H9 (cell line): ENCODE measurements at regions not wholly inside any gene's neighbourhood (a gene's known extent, or its start where the extent isn't known, plus 50 kb on each side); places are given as distances from the start of the nearest gene placed in this dataset.

Experiments
- DNase-seq: peaks from one replicate; pipeline ENCODE4 v3.0.0-alpha.2; 2017
- H2AFZ ChIP-seq: one replicate; pipeline ENCODE4 v1.6.1; 2013; ENCODE audit warnings: mild to moderate bottlenecking, low read length, control low read depth, moderate library complexity
- H2AK5ac ChIP-seq: 2 replicates; pipeline ENCODE4 v1.6.1; 2013; ENCODE audit warnings: low read length, control low read depth, mixed read lengths; ENCODE audit not compliant: insufficient read length
- H2BK120ac ChIP-seq: one replicate; pipeline ENCODE4 v1.6.1; 2013; ENCODE audit warnings: low read depth, mild to moderate bottlenecking, low read length, control low read depth, inconsistent platforms; ENCODE audit not compliant: poor library complexity, severe bottlenecking
- H2BK12ac ChIP-seq: 2 replicates; pipeline ENCODE4 v1.6.1; 2013; ENCODE audit warnings: low read length, control low read depth, mixed read lengths, low read depth; ENCODE audit not compliant: insufficient read length
- H2BK15ac ChIP-seq: 2 replicates; pipeline ENCODE4 v1.6.1; 2013; ENCODE audit warnings: low read depth, low read length, control low read depth
- H2BK20ac ChIP-seq: one replicate; pipeline ENCODE4 v1.6.1; 2013; ENCODE audit warnings: low read depth, mild to moderate bottlenecking, low read length, control low read depth, inconsistent platforms; ENCODE audit not compliant: poor library complexity, severe bottlenecking
- H2BK5ac ChIP-seq: 2 replicates; pipeline ENCODE4 v1.6.1; 2013; ENCODE audit warnings: low read length, control low read depth, mixed read lengths; ENCODE audit not compliant: insufficient read length
- H3K14ac ChIP-seq: 2 replicates; pipeline ENCODE4 v1.6.1; 2013; ENCODE audit warnings: low read length, control low read depth; ENCODE audit not compliant: insufficient read depth
- H3K18ac ChIP-seq: 2 replicates; pipeline ENCODE4 v1.6.1; 2013; ENCODE audit warnings: low read depth, mild to moderate bottlenecking, mixed read lengths, low read length, control low read depth; ENCODE audit not compliant: insufficient read length
- H3K23ac ChIP-seq: 2 replicates; pipeline ENCODE4 v1.6.1; 2013; ENCODE audit warnings: low read length, control low read depth, mixed read lengths, low read depth; ENCODE audit not compliant: insufficient read length
- H3K23me2 ChIP-seq: 2 replicates; pipeline ENCODE4 v1.6.1; 2013; ENCODE audit warnings: low read depth, mild to moderate bottlenecking, mixed read lengths, low read length, control low read depth; ENCODE audit not compliant: insufficient read length, poor library complexity, severe bottlenecking
- H3K27ac ChIP-seq: 2 replicates; pipeline ENCODE4 v1.5.1; 2013; ENCODE audit warnings: low read length, control low read depth, mixed read lengths, low read depth; ENCODE audit not compliant: insufficient read length
- H3K27me3 ChIP-seq: 2 replicates; pipeline ENCODE4 v1.6.1; 2013; ENCODE audit warnings: low read length, control low read depth, inconsistent platforms; ENCODE audit not compliant: insufficient read depth
- H3K4ac ChIP-seq: 2 replicates; pipeline ENCODE4 v1.6.1; 2013; ENCODE audit warnings: low read depth, mild to moderate bottlenecking, control low read depth, inconsistent platforms, low read length, moderate library complexity
- H3K4me1 ChIP-seq: 2 replicates; pipeline ENCODE4 v1.6.1; 2013; ENCODE audit warnings: low read length, control low read depth, inconsistent platforms; ENCODE audit not compliant: insufficient read depth
- H3K4me2 ChIP-seq: 2 replicates; pipeline ENCODE4 v1.6.1; 2013; ENCODE audit warnings: low read length, control low read depth, mixed read lengths; ENCODE audit not compliant: insufficient read length, insufficient read depth
- H3K56ac ChIP-seq: 2 replicates; pipeline ENCODE4 v1.6.1; 2013; ENCODE audit warnings: low read depth, mild to moderate bottlenecking, mixed read lengths, low read length, control low read depth; ENCODE audit not compliant: insufficient read length
- H3K79me1 ChIP-seq: 2 replicates; pipeline ENCODE4 v1.6.1; 2013; ENCODE audit warnings: low read depth, mild to moderate bottlenecking, moderate library complexity, low read length, control low read depth, inconsistent platforms; ENCODE audit not compliant: insufficient read depth, poor library complexity, severe bottlenecking
- H3K79me2 ChIP-seq: 2 replicates; pipeline ENCODE4 v1.6.1; 2013; ENCODE audit warnings: low read length, control low read depth, inconsistent platforms; ENCODE audit not compliant: insufficient read depth
- H3K9ac ChIP-seq: 2 replicates; pipeline ENCODE4 v1.6.1; 2013; ENCODE audit warnings: low read length, control low read depth, mixed read lengths; ENCODE audit not compliant: insufficient read length; ENCODE audit errors: extremely low read depth
- H3K9me3 ChIP-seq: one replicate; pipeline ENCODE4 v1.6.1; 2013; ENCODE audit warnings: low read depth, low read length, inconsistent platforms; ENCODE audit not compliant: control insufficient read depth
- H3T11ph ChIP-seq: one replicate; pipeline ENCODE4 v1.6.1; 2013; ENCODE audit warnings: mild to moderate bottlenecking, low read length, control low read depth, inconsistent platforms
- H4K20me1 ChIP-seq: one replicate; pipeline ENCODE4 v1.6.1; 2013; ENCODE audit not compliant: control insufficient read depth, insufficient read length, insufficient read depth
- H4K5ac ChIP-seq: 2 replicates; pipeline ENCODE4 v1.6.1; 2013; ENCODE audit warnings: low read depth, mild to moderate bottlenecking, mixed read lengths, low read length, control low read depth; ENCODE audit not compliant: insufficient read length
- H4K8ac ChIP-seq: replicated peaks from 2 replicates; pipeline ENCODE4 v1.6.1; 2013; ENCODE audit warnings: low read length, control low read depth, mixed read lengths, low read depth; ENCODE audit not compliant: insufficient read length
- H4K91ac ChIP-seq: 2 replicates; pipeline ENCODE4 v1.6.1; 2013; ENCODE audit warnings: low read depth, mild to moderate bottlenecking, moderate library complexity, mixed read lengths, low read length, control low read depth; ENCODE audit not compliant: insufficient read length
- H3K27ac Mint-ChIP-seq, 3 experiments: 2 replicates in 2 of 3; 3 replicates in 1 of 3; pipeline ENCODE4 v1.8.0; 2020 to 2021; ENCODE audit warnings: mixed read lengths in 3 of 3, mild to moderate bottlenecking in 1 of 3, moderate library complexity in 1 of 3
- H3K27me3 Mint-ChIP-seq: 2 replicates; pipeline ENCODE4 v1.8.0; 2021; ENCODE audit warnings: low read depth, mild to moderate bottlenecking, moderate library complexity, mixed read lengths
- H3K36me3 Mint-ChIP-seq, 3 experiments: 2 replicates in 2 of 3; 3 replicates in 1 of 3; pipeline ENCODE4 v1.8.0; 2020 to 2021; ENCODE audit warnings: low read depth in 3 of 3, mixed read lengths in 3 of 3; ENCODE audit not compliant: insufficient read depth in 1 of 3
- H3K4me1 Mint-ChIP-seq, 2 experiments: 2 replicates each; pipeline ENCODE4 v1.8.0; 2020; ENCODE audit warnings: mixed read lengths in 2 of 2
- H3K4me3 Mint-ChIP-seq, 2 experiments: 2 replicates in 1 of 2; 3 replicates in 1 of 2; pipeline ENCODE4 v1.8.0; 2020 to 2021; ENCODE audit warnings: mild to moderate bottlenecking in 2 of 2, mixed read lengths in 2 of 2, moderate library complexity in 1 of 2
- H3K9me3 Mint-ChIP-seq, 2 experiments: 2 replicates in 1 of 2; 3 replicates in 1 of 2; pipeline ENCODE4 v1.8.0; 2020; ENCODE audit warnings: mild to moderate bottlenecking in 2 of 2, mixed read lengths in 2 of 2, moderate library complexity in 1 of 2
- WGBS: extraction: QIAGEN DNeasy Blood & Tissue Kit; methylation state at CpG from one replicate; pipeline ENCODE4 v1.1.7; 2013; ENCODE audit warnings: missing lambda C conversion rate, low lambda C conversion rate, mixed read lengths; ENCODE audit not compliant: insufficient read length; ENCODE audit errors: extremely low coverage; 5-methylcytosine and 5-hydroxymethylcytosine counted together
- TF ChIP-seq, protein P1 (sequence below): fragments of 200-600 bp; sonication (generic); conservative IDR thresholded peaks from 3 replicates; pipeline ENCODE4 v1.8.0; 2021; ENCODE audit warnings: antibody characterized with exemption, mild to moderate bottlenecking

DNA sequence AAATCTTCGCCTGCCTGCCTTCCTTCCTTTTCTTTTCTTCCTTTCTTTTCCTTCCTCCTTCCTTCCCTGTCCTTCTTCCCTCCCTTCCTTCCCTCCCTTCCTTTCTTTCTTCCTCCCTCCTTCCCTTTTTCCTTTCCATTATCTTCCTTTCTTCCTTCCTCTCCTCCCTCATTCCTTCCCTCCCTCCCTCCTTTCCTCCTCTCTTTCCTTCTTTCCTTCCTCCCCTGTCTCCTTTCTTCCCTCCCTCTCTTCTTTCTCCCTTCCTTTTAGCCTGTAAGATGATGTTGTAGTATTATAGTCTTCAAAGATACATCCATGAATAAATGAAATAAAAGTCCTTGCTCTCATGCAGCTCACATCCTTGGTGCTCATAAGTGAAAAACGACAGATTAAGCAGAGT, 539.3 kb downstream of the RBFOX1 start:
- no peaks in the 10 kb centered on the region for H3K79me1 ChIP-seq
- no peak overlapping the region for H3K9ac ChIP-seq
- no peak overlapping the region for H3K4ac ChIP-seq
- DNase-seq, result no peak
- H3K23me2 ChIP-seq, result no peaks in the 10 kb centered on the region
- no peak overlapping the region for H3K27ac ChIP-seq
- Mint-ChIP-seq H3K4me3 (no peak overlapping the region), H3K9me3 (peaks cover 3 to 4% of the 10 kb centered on the region in 2 experiments; a peak in 3 of 5 replicates), H3K27ac (no peak overlapping the region), H3K27me3 (peaks cover 4% of the 10 kb centered on the region), H3K36me3 (no peaks in the 10 kb centered on the region), H3K4me1 (peaks cover 7% of the 10 kb centered on the region in 2 experiments)
- no peak overlapping the region for H3K4me2 ChIP-seq
- H3K27me3 ChIP-seq, result no peaks in the 10 kb centered on the region; the same call in 1 of the 2 replicates
- H4K91ac ChIP-seq, result no peak overlapping the region
- no peak overlapping the region for H2BK5ac ChIP-seq
- H2BK20ac ChIP-seq, result no peak overlapping the region
- no peak overlapping the region for H3K56ac ChIP-seq
- no peaks in the 10 kb centered on the region for H4K20me1 ChIP-seq
- H3K23ac ChIP-seq, result no peak overlapping the region
- no peak overlapping the region for H4K8ac ChIP-seq
- no peak overlapping the region for H2AK5ac ChIP-seq
- TF ChIP-seq, protein P1, sequence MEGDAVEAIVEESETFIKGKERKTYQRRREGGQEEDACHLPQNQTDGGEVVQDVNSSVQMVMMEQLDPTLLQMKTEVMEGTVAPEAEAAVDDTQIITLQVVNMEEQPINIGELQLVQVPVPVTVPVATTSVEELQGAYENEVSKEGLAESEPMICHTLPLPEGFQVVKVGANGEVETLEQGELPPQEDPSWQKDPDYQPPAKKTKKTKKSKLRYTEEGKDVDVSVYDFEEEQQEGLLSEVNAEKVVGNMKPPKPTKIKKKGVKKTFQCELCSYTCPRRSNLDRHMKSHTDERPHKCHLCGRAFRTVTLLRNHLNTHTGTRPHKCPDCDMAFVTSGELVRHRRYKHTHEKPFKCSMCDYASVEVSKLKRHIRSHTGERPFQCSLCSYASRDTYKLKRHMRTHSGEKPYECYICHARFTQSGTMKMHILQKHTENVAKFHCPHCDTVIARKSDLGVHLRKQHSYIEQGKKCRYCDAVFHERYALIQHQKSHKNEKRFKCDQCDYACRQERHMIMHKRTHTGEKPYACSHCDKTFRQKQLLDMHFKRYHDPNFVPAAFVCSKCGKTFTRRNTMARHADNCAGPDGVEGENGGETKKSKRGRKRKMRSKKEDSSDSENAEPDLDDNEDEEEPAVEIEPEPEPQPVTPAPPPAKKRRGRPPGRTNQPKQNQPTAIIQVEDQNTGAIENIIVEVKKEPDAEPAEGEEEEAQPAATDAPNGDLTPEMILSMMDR, result no peak
- no peaks in the 10 kb centered on the region for H3K79me2 ChIP-seq
- H3K9me3 ChIP-seq, result no peaks in the 10 kb centered on the region
- H4K5ac ChIP-seq, result no peak overlapping the region
- no peak overlapping the region for H2BK15ac ChIP-seq
- no peak overlapping the region for H2BK12ac ChIP-seq
- H3T11ph ChIP-seq, result no peak overlapping the region
- no peak overlapping the region for H3K18ac ChIP-seq
- H3K14ac ChIP-seq, result no peak overlapping the region
- H2BK120ac ChIP-seq, result no peak overlapping the region
- no peak overlapping the region for H2AFZ ChIP-seq
- no peaks in the 10 kb centered on the region for H3K4me1 ChIP-seq
- WGBS, result no CpG with 5 or more reads among the region's 2 CpGs
